Right renal cortex interstitium (tissue), 3 donors: ENCODE measurements at regions not wholly inside any gene's neighbourhood (a gene's known extent, or its start where the extent isn't known, plus 50 kb on each side); places are given as distances from the start of the nearest gene placed in this dataset.

Source experiments
- DNase-seq, 3 donors: peaks; one replicate each; pipeline ENCODE4 v3.0.0-alpha.2; 2013; ENCODE audit warnings: low read depth in 3 of 3, low spot score in 2 of 3

- no peak for DNase-seq
These were observed 137.5 kb downstream of the TMCO5A start for GRCh38 chr15:38072007-38072347.

GRCh38 chr15:38072348-38073177 is 138.1 kb downstream of the TMCO5A start:
- peak in 2 of 3 donors; percentile 54 to 72 for DNase-seq

- peak in 1 of 3 donors; percentile 47 for DNase-seq
These were observed 138.9 kb downstream of the TMCO5A start for GRCh38 chr15:38073178-38073946.

GRCh38 chr15:38074029-38074428 is 139.6 kb downstream of the TMCO5A start:
- no peak for DNase-seq

GRCh38 chr15:38075466-38075865 is 141.0 kb downstream of the TMCO5A start:
- DNase-seq = no peak

GRCh38 chr15:38076786-38077185 is 142.3 kb downstream of the TMCO5A start:
- DNase-seq = no peak

- no peak for DNase-seq
These were observed 144.8 kb downstream of the TMCO5A start for GRCh38 chr15:38079236-38079635.

GRCh38 chr15:38080651-38081275 is 146.3 kb downstream of the TMCO5A start:
- no peak for DNase-seq

- DNase-seq = no peak
These were observed 149.8 kb downstream of the TMCO5A start for GRCh38 chr15:38084289-38084688.

- no peak for DNase-seq
These were observed 150.7 kb downstream of the TMCO5A start for GRCh38 chr15:38085114-38085513.

- no peak for DNase-seq
These were observed 151.6 kb downstream of the TMCO5A start for GRCh38 chr15:38085931-38086568.

GRCh38 chr15:38086611-38087010 is 152.2 kb downstream of the TMCO5A start:
- DNase-seq = no peak

- DNase-seq = no peak
These were observed 154.5 kb downstream of the TMCO5A start for GRCh38 chr15:38088971-38089370.

GRCh38 chr15:38090223-38090622 is 155.8 kb downstream of the TMCO5A start:
- DNase-seq = no peak

- DNase-seq = no peak
These were observed 156.2 kb downstream of the TMCO5A start for GRCh38 chr15:38090678-38091077.

- no peak for DNase-seq
These were observed 156.7 kb downstream of the TMCO5A start for GRCh38 chr15:38091078-38091645.

GRCh38 chr15:38093931-38094330 is 158.7 kb upstream of the SPRED1 start:
- no peak for DNase-seq

GRCh38 chr15:38102972-38103371 is 149.7 kb upstream of the SPRED1 start:
- DNase-seq = no peak

- DNase-seq = no peak
These were observed 149.1 kb upstream of the SPRED1 start for GRCh38 chr15:38103564-38103963.

- no peak for DNase-seq
These were observed 141.6 kb upstream of the SPRED1 start for GRCh38 chr15:38111070-38111469.

- DNase-seq = no peak
These were observed 140.2 kb upstream of the SPRED1 start for GRCh38 chr15:38112406-38112805.
